Osteocyte (in vitro differentiated cells): ENCODE measurements at regions not wholly inside any gene's neighbourhood (a gene's known extent, or its start where the extent isn't known, plus 50 kb on each side); places are given as distances from the start of the nearest gene placed in this dataset.
A peak's percentile ranks its signal among the peaks of the same experiment; 100 is the strongest.

Source experiments
- DNase-seq: peaks from one replicate; pipeline ENCODE4 v3.0.0; 2021; ENCODE audit warnings: mixed read lengths; ENCODE audit not compliant: unreplicated experiment; ENCODE audit errors: extremely low spot score
- H3K27ac Mint-ChIP-seq: one replicate; pipeline ENCODE4 v1.8.0; 2021; ENCODE audit warnings: mild to moderate bottlenecking, mixed read lengths; ENCODE audit not compliant: unreplicated experiment
- H3K27me3 Mint-ChIP-seq: one replicate; pipeline ENCODE4 v1.8.0; 2021; ENCODE audit warnings: mixed read lengths; ENCODE audit not compliant: unreplicated experiment
- H3K36me3 Mint-ChIP-seq: one replicate; pipeline ENCODE4 v1.8.0; 2021; ENCODE audit warnings: mixed read lengths; ENCODE audit not compliant: unreplicated experiment
- H3K4me1 Mint-ChIP-seq: one replicate; pipeline ENCODE4 v1.8.0; 2021; ENCODE audit warnings: mixed read lengths; ENCODE audit not compliant: unreplicated experiment
- H3K4me3 Mint-ChIP-seq: one replicate; pipeline ENCODE4 v1.8.0; 2021; ENCODE audit warnings: mild to moderate bottlenecking, moderate library complexity, mixed read lengths; ENCODE audit not compliant: unreplicated experiment
- H3K9me3 Mint-ChIP-seq: one replicate; pipeline ENCODE4 v1.8.0; 2021; ENCODE audit warnings: mixed read lengths; ENCODE audit not compliant: unreplicated experiment
- TF ChIP-seq, protein P1 (sequence below): fragments of 200-600 bp; sonication (generic); IDR thresholded peaks from 2 replicates; pipeline ENCODE4 v1.5.0; 2021; ENCODE audit warnings: antibody characterized with exemption, mild to moderate bottlenecking, moderate library complexity

DNA sequence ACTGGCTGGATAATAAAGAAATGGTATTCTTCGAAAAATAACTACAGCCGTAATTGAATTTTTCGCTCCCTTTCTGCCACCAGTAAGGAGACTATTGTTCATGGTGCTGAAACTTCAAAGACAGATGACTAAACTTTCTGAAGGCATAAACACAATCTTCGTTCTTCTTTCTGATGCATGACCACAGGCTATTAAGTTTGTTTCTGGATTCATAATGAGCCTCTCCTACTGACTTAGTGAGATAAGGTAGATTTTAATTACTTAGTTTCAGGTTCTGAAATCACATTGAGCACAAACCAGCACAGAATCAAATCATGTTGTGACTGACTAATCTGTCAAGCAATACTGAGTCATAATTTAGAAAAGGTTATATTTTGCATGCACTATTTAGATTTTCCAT is 441.8 kb upstream of the CCNG1 start:
- no peak for DNase-seq
- H3K4me3 Mint-ChIP-seq = no peak overlapping the region
- H3K36me3 Mint-ChIP-seq = no peaks in the 10 kb centered on the region
- no peak overlapping the region for H3K27ac Mint-ChIP-seq
- H3K9me3 Mint-ChIP-seq = no peaks in the 10 kb centered on the region
- no peaks in the 10 kb centered on the region for H3K4me1 Mint-ChIP-seq
- TF ChIP-seq, protein P1, sequence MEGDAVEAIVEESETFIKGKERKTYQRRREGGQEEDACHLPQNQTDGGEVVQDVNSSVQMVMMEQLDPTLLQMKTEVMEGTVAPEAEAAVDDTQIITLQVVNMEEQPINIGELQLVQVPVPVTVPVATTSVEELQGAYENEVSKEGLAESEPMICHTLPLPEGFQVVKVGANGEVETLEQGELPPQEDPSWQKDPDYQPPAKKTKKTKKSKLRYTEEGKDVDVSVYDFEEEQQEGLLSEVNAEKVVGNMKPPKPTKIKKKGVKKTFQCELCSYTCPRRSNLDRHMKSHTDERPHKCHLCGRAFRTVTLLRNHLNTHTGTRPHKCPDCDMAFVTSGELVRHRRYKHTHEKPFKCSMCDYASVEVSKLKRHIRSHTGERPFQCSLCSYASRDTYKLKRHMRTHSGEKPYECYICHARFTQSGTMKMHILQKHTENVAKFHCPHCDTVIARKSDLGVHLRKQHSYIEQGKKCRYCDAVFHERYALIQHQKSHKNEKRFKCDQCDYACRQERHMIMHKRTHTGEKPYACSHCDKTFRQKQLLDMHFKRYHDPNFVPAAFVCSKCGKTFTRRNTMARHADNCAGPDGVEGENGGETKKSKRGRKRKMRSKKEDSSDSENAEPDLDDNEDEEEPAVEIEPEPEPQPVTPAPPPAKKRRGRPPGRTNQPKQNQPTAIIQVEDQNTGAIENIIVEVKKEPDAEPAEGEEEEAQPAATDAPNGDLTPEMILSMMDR = no peak
- H3K27me3 Mint-ChIP-seq = no peaks in the 10 kb centered on the region

DNA sequence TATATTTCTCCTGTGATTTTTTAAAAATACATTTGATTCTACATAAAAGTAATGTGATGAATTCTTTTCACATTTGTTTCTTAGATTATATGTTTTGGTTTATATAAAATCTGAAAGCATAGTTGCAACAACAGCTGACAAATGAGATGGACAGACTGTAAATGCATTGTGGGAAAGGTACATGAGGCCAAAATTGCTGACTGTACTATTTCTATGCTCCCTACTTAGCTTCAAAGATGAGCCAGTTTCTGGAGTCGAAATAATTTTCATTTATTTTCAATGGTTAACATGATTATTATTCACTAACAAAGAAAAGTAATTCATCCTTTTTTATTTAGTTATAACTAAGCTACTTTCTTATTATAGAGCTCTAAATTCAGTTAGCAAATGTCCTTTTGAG is 441.3 kb upstream of the CCNG1 start:
- no peaks in the 10 kb centered on the region for H3K4me1 Mint-ChIP-seq
- no peaks in the 10 kb centered on the region for H3K27me3 Mint-ChIP-seq
- no peaks in the 10 kb centered on the region for H3K36me3 Mint-ChIP-seq
- H3K27ac Mint-ChIP-seq = no peak overlapping the region
- TF ChIP-seq, protein P1 = no peak
- no peak for DNase-seq
- H3K4me3 Mint-ChIP-seq = no peak overlapping the region
- H3K9me3 Mint-ChIP-seq = no peaks in the 10 kb centered on the region

DNA sequence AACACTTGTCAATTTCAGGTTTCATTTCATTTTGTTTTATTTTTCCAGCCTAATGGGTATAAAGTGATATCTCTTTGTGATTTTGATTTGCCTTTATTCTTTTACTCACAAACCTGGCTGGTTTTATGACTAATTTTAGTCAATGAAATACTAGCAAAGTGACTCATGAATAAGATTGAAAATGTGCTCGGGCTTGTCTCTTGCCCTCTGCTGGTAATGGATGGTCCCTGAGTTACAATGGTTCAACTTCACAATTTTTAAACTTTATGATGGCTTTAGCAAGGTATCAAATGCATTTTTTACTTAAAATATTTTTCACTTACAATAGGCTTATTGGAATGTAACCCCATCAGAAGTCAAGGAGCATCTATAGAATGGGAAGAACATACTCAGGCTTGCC is 431.4 kb upstream of the CCNG1 start:
- DNase-seq = no peak

DNA sequence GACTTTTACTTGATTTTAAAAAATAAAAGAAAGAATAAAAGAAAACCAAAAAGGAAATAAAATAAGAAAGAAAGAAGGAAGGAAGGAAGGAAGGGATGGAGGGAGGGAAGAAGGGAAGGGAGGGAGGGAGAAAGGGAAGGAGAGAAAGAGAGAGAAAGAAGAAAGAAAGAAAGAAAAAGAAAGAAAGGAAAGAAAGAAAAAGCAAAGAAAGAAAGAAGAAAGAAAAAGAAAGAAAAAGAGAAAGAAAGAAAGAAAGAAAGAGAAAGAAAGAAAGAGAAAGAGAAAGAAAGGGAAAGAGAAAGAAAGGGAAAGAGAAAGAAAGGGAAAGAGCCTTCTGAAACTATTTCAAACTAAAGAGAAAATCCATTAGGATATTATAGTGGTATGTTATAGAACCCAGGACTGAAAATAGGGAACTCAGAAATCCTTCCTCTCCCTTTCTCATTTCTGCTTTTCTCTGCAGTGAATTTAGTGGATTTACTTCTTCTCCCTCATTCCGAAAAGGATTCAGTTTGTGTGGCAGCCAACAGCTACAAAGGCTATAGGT is 414.7 kb upstream of the CCNG1 start:
- Mint-ChIP-seq H3K36me3 (no peaks in the 10 kb centered on the region), H3K9me3 (peaks cover 4% of the 10 kb centered on the region), H3K4me3 (no peak overlapping the region), H3K4me1 (no peaks in the 10 kb centered on the region), H3K27me3 (no peaks in the 10 kb centered on the region), H3K27ac (no peak overlapping the region)
- TF ChIP-seq, protein P1 = no peak
- DNase-seq = no peak

More for the DNA sequence above, 431.4 kb upstream of the CCNG1 start:
- TF ChIP-seq, protein P1 = peak; percentile 10
- Mint-ChIP-seq H3K27ac (no peak overlapping the region), H3K36me3 (no peaks in the 10 kb centered on the region), H3K27me3 (no peaks in the 10 kb centered on the region), H3K4me1 (no peaks in the 10 kb centered on the region), H3K4me3 (no peak overlapping the region), H3K9me3 (peaks cover 11% of the 10 kb centered on the region)

DNA sequence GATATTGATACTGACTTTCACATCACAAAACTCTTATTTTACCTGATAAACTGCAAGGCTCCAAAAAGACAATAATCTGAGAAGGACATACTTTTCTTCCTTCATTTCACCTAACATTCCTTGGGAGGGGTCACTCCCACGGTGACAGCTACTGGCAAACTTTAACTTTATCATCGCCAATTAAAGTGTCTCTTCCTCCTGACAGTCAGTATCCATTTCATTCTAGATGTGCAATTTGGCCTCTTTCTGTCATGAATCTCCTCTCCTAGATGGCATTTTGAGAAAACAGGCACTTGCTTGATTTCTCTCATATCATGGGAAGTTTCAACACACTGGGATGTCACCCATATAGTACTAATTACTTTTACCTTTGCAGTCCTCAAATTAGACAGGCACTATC is 413.5 kb upstream of the CCNG1 start:
- Mint-ChIP-seq H3K27ac (no peak overlapping the region), H3K36me3 (no peaks in the 10 kb centered on the region), H3K9me3 (peaks cover 4% of the 10 kb centered on the region), H3K27me3 (no peaks in the 10 kb centered on the region), H3K4me3 (no peak overlapping the region), H3K4me1 (no peaks in the 10 kb centered on the region)
- TF ChIP-seq, protein P1 = no peak
- DNase-seq = no peak
